AG20443 (cell line): ENCODE measurements at regions not wholly inside any gene's neighbourhood (a gene's known extent, or its start where the extent isn't known, plus 50 kb on each side); places are given as distances from the start of the nearest gene placed in this dataset.

Source experiments
- DNase-seq: peaks from one replicate; pipeline ENCODE4 v3.0.0; 2012; ENCODE audit warnings: low spot score, mixed read lengths

DNA sequence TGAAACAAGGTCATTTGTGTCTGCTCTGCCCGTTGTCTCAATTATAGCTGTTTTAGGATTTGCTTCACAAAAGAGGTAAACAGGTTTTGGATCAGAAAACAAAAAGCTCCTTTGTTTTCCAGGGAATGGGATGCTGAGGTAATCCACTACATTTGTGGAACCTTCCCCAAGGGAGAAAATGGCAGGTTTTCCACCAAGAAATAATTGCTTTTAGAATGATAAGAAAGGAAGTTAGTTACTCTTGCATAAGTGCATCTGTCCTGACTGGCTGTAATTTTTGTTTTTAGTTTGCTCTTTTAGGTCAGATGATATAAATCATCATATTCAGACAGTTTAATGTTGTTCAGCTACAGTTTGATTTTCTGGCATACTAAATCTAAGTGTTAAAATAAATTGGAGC is 198.5 kb upstream of the COL8A1 start:
- DNase-seq, result no peak

DNA sequence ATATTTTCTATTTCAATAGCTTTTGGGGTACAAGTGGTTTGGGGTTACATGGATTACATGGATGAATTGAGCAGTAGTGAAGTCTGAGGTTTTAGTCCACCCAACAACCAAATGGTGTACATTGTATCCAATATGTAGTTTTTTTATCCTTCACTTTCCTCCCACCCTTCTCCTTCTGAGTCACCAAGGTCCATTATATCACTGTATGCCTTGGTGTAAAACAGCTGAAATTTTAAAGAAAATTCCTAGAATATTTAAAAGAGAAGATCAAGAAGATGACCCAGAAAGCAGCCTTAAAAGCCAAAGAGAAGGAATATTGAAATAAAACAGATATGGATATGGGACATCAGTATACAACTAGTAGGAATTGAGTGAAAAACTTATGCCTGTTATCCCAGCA is 204.2 kb upstream of the COL8A1 start:
- DNase-seq, result no peak

GRCh38 chr3:99430348-99431134 is 207.9 kb upstream of the COL8A1 start:
- no peak for DNase-seq

GRCh38 chr3:99429502-99429901 is 208.9 kb upstream of the COL8A1 start:
- DNase-seq, result no peak

DNA sequence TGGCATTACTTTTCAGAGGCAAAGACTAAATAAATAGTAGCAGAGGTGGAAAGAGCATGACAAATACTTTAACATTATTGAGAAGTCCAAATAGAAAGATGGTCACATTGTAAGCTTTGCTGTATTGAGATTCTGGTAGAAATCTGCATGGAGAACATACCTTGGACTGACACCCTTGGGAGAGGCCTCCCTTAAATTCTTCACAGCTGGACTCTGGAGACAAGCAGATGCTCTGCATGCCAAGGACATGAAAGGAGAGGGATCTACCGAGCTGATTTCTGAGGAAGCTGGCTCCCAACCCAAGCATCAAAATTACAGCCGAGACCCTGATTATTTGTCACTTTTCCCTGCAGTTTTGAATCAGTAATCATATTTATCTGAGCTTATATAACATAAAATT is 212.5 kb upstream of the COL8A1 start:
- no peak for DNase-seq

DNA sequence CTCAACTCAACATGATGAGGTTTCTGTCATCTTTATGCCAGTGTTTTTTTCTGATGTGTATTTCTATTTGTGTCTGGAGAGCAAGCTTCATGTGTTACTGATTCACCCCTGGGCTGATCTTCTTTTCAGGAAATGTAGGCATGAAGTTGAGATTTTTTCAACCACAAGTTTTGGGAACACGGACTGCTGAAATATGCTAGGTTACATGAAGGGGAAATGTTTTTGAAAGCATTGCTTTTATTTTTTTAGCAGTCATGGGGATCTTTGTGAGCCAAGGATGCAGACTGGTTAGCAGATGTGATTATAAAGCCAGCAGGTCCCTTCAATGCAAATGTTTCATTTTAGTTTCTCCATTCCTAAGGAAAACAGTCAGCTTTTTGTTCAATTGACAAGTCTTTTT is 219.3 kb upstream of the COL8A1 start:
- DNase-seq, result peak; percentile 77

- DNase-seq, result no peak
These were observed 219.7 kb upstream of the COL8A1 start for GRCh38 chr3:99418709-99419108.

GRCh38 chr3:99418209-99418635 is 220.2 kb upstream of the COL8A1 start:
- no peak for DNase-seq

- DNase-seq, result peak; percentile 34
These were observed 224.9 kb upstream of the COL8A1 start for GRCh38 chr3:99413504-99413903.

DNA sequence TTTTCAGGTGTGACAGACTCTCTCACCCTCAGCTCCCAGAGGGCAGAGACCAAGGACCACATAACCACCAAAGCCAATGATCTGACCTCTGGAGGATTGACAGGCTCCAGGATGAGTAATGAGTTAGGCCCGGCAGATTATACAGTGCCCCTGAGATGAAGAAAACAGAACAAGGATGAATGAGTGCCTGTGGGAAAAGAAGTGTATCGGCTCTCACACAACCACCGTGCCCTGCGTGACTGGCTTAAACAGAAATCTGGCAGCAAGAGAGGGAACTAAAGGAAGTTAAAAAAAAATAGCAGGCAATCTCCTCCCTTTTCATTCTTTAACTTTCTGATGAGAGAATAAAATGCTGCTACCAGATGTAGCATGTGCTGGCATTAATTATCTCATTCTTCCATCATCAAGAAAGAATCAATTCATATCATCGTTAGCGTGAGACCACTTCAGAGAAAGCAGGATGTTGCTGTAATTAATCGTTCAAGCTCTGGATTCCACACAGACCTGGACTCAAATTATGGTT is 227.5 kb upstream of the COL8A1 start:
- peak; percentile 86 for DNase-seq

DNA sequence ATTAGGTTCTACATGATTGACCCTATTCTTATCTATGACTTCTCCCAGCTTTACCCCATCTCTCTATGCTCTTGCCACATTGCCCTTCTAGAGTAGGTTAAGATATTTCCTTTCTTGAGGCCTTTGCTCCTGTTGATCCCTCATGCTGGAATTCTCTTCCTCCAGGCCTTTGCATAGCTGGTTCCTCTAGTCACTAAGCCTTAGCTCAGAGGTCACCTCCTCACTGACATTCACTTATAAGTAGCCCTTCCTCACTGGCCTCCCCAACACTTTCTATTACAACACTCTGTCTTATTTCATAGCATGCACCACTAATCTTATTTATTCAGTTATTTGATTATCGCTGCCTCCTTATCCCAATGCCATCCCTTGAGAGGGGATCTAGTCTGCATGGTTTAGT is 228.4 kb upstream of the COL8A1 start:
- no peak for DNase-seq

DNA sequence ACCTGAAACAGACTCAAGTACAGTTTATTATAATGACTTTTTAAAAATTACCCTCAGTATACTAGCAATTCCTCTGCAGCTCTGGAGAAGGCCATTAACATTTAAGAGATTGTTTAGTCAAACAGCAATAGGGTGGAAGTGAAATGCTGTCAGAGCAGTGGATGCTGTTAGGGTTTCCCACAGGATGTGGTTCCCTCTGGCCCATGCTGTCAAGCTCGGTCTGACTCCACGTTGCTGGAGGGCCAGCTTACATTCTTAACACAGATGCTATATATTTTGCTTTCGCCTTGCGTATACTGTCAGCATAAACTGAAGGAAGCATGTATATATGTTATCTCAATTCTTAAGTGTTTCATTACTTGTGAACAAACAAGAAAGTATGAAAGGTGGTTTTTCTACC is 231.1 kb upstream of the COL8A1 start:
- no peak for DNase-seq

- DNase-seq, result no peak
These were observed 235.6 kb upstream of the COL8A1 start for GRCh38 chr3:99402755-99403154.

DNA sequence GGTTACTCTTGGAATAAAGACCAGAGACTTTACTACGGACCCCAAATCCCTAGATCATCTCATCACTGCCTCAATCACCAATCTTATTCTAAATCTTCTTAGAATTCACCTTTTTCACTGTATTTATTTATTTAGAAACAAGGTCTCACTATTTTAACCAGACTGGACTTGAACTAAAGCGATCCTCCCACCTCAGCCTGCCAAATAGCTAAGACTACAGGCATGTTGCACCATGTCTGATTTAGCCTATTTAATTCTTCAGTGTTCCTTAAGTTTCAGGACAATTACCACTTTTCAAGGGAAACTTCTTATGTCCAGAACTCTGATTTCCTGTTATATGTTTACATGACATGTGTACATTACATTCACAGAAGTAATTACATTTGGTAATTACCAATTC is 238.0 kb upstream of the COL8A1 start:
- no peak for DNase-seq

DNA sequence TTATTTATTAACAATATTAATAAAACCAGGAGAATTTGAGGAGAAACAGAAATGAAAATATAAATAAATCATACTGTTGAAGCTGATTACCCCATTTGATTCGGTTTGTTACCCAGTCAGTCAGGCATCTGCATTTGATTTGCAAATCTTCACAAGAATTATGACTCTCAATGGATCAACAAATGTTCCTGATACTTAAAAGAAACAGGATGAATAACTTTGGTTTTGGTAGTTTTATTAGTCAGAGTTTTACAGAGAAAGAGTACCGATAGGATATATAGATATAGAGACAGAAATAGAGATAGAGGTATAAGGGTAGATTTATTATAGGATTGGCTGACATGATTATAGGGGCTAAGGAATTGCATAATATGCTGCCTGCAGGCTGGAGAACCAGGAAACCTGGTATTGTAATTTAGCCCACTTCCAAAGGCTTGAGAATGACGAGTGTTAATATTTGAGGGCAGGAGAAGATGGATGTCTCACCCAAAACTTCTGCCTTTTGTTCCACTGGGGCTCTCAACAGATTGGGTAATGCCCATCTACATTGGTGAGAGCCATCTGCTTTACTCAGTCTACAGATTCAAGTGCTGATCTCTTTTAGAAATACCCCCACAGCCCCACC is 241.6 kb upstream of the COL8A1 start:
- no peak for DNase-seq

- peak; percentile 56 for DNase-seq
These were observed 243.3 kb upstream of the COL8A1 start for GRCh38 chr3:99394831-99395778.

DNA sequence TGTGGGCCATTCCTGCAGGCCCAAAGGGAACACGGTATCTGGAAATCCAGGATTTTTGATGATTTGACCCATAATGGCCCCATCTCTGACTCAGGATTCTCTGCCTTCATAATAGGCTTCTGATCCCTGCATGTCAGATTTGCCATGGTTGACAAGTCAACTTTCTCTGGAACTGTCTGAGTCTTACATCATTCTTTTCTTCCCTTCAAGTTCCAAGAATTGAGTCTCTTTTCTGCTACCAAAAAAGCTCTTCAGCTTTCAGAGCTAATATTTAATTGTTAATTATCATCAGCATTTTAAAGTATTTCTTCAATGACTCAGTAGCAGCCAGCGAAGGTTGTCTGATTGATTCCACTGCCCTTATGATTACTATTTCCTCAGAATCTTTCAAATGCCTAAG is 244.4 kb upstream of the COL8A1 start:
- DNase-seq, result no peak

DNA sequence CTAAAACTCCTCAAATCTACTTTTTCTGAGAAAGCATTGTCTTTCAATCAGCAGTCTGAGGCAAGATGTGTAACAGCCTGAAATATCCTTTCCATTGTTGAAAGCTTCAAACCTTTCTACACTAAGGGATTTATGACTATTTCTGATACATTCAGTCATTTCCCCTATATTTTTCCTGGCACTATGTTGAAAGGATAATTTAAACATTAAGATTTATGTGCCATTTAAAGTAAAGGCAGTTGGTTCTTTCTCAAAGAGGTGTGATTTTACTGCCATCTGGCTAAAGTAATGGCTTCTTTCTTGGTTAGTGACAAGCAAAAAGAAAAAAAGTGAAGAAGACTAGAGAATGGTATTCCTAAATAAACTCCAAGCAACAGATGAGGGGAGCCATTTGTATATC is 249.6 kb upstream of the COL8A1 start:
- no peak for DNase-seq

DNA sequence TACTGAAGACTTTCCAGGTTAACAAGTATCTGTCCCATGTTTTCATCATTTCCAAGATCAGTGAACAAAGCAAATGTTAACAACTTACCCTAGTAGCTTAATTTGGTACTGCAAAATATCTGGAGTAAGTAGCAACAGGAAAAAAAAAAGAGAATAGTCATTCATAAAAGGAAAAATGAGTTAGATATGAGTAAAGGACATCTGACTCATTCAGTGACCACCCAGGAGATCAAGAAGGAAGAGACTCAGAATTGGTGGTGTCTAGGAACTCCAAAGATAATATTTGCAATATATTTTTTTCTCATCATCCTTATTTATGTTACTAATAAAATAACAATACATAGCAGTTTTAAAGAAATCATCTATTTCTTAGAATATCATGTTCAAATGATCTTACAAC is 253.8 kb upstream of the COL8A1 start:
- DNase-seq, result no peak

- no peak for DNase-seq
These were observed 261.5 kb upstream of the COL8A1 start for GRCh38 chr3:99376926-99377325.

DNA sequence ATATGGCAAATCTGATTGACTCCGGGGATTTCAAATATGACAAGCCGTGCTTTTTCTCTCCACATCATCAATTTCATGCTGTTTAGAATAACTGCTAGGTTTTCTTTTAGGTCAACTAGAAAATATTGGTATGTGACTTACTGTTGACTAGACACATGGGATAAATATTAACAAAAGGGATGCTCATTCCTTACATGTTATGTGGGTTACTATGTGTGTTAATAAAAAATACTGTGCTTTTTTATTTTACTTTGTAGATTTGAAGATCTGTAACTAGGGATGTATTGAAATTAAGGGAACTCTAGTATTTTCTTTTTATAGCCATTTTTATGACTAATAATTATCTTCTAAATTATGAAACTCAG is 264.6 kb upstream of the COL8A1 start:
- no peak for DNase-seq

DNA sequence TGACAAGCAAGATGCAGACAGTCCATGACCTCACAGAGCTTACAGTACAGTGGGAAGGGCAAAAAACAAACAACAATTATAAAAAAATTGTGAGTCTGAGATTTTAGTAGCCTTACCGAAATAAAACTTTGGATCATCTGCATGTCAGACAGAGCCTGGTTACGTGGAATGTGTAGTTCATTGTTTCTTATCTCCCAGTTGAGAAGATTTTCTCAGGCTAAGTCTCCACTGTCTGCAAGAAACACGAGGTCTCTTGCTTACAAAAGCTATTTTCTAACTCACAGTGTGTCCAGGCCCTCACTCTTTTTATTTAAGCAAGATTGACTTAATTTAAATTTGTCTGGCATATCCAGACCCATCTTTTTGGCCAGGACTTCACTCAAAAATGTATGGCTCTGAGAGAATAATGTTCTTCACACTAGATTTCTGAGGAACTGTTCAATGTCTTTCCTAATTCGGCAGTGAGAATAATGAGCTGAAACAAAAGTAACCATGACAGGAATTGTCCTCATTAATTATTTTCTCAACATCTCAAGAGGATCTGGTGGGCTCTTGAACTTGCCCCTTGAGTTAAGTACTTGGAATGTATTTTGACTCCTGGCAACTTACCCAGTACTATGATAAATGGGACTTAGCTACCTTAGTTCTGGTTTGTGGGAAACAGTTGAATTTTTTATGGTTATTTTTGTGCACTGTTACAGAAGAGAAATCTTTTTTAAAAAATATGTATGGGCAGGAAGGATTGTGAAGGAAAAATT is 265.1 kb upstream of the COL8A1 start:
- DNase-seq, result no peak
